Superior temporal gyrus (tissue), 1 donor: ENCODE measurements at regions not wholly inside any gene's neighbourhood (a gene's known extent, or its start where the extent isn't known, plus 50 kb on each side); places are given as distances from the start of the nearest gene placed in this dataset.

Experiments used
- DNase-seq: peaks from one replicate; pipeline ENCODE4 v3.0.0-alpha.2; 2016; ENCODE audit errors: extremely low spot score

- no peak for DNase-seq
Observed at GRCh38 chr3:25041871-25042584, 386.0 kb upstream of the RARB start.

- no peak for DNase-seq
Observed at GRCh38 chr3:25043177-25043576, 384.9 kb upstream of the RARB start.

- no peak for DNase-seq
Observed at GRCh38 chr3:25043749-25044148, 384.3 kb upstream of the RARB start.

- DNase-seq, result peak; percentile 76
Observed at GRCh38 chr3:25044762-25045710, 383.0 kb upstream of the RARB start.

GRCh38 chr3:25046911-25047771 is 380.9 kb upstream of the RARB start:
- no peak for DNase-seq

- DNase-seq, result no peak
Observed at GRCh38 chr3:25049304-25049703, 378.8 kb upstream of the RARB start.

- DNase-seq, result no peak
Observed at GRCh38 chr3:25053360-25053759, 374.7 kb upstream of the RARB start.

- DNase-seq, result no peak
Observed at GRCh38 chr3:25056036-25056755, 371.9 kb upstream of the RARB start.

GRCh38 chr3:25056803-25057351 is 371.2 kb upstream of the RARB start:
- no peak for DNase-seq

- DNase-seq, result no peak
Observed at GRCh38 chr3:25057379-25057778, 370.7 kb upstream of the RARB start.

- DNase-seq, result no peak
Observed at GRCh38 chr3:25064681-25065080, 363.4 kb upstream of the RARB start.

GRCh38 chr3:25069970-25070369 is 358.1 kb upstream of the RARB start:
- DNase-seq, result no peak

GRCh38 chr3:25071846-25072245 is 356.2 kb upstream of the RARB start:
- no peak for DNase-seq

- DNase-seq, result no peak
Observed at GRCh38 chr3:25073423-25073822, 354.6 kb upstream of the RARB start.

GRCh38 chr3:25074149-25074548 is 353.9 kb upstream of the RARB start:
- DNase-seq, result no peak

GRCh38 chr3:25080461-25080860 is 347.6 kb upstream of the RARB start:
- DNase-seq, result no peak

GRCh38 chr3:25084016-25084415 is 344.0 kb upstream of the RARB start:
- DNase-seq, result no peak

- DNase-seq, result no peak
Observed at GRCh38 chr3:25086721-25087120, 341.3 kb upstream of the RARB start.

- DNase-seq, result no peak
Observed at GRCh38 chr3:25088284-25088683, 339.8 kb upstream of the RARB start.

GRCh38 chr3:25090698-25091453 is 337.2 kb upstream of the RARB start:
- no peak for DNase-seq
